ENCODE measurements at regions not wholly inside any gene's neighbourhood (a gene's known extent, or its start where the extent isn't known, plus 50 kb on each side); places are given as distances from the start of the nearest gene placed in this dataset.

- no peak for DNase-seq
- H3K4me2 ChIP-seq (ENCODE audit: low read length), result no peak overlapping the region
- H3K23ac ChIP-seq (ENCODE audit: low read length), result no peak overlapping the region
- no peak overlapping the region for H4K8ac ChIP-seq (ENCODE audit: low read depth, low read length)
- no peak overlapping the region for H4K12ac ChIP-seq (ENCODE audit: low read depth, low read length)
- no peak overlapping the region for H4K91ac ChIP-seq (ENCODE audit: low read depth, low read length)
- H2BK12ac ChIP-seq (ENCODE audit: low read length), result no peak overlapping the region
- H2AK5ac ChIP-seq (ENCODE audit: low read length), result no peak overlapping the region
- no peak overlapping the region for H3K14ac ChIP-seq (ENCODE audit: low read length)
- H3K9me3 ChIP-seq (ENCODE audit: insufficient read depth, low read depth, low read length), result no peaks in the 10 kb centered on the region
- H3K18ac ChIP-seq (ENCODE audit: low read length), result no peak overlapping the region
- no peak overlapping the region for H3K4me3 ChIP-seq (ENCODE audit: low read depth, low read length)
- no peaks in the 10 kb centered on the region for H3K79me1 ChIP-seq (ENCODE audit: low read length)
- no peak overlapping the region for H2AFZ ChIP-seq (ENCODE audit: insufficient read depth, low read length, poor library complexity)
- H3K36me3 ChIP-seq (ENCODE audit: control insufficient read depth in 1 of 2, insufficient read depth in 2 of 2, low read length in 2 of 2), result no peaks in the 10 kb centered on the region
- H3K79me2 ChIP-seq (ENCODE audit: control insufficient read depth, insufficient read depth, low read length, poor library complexity), result no peaks in the 10 kb centered on the region
- H2BK120ac ChIP-seq (ENCODE audit: insufficient read depth, low read length, poor library complexity), result no peak overlapping the region
- H3K4me1 ChIP-seq (ENCODE audit: control insufficient read depth in 1 of 2, insufficient read depth in 2 of 2, low read length in 2 of 2), result peaks cover 0 to 2% of the 10 kb centered on the region in 2 experiments
- no CpG with 5 or more reads among the region's 6 CpGs for WGBS (ENCODE audit: extremely low coverage, insufficient coverage, insufficient read length)
- no peaks in the 10 kb centered on the region for H3K27me3 ChIP-seq (ENCODE audit: insufficient read depth, low read length)
- no peak overlapping the region for H2BK5ac ChIP-seq (ENCODE audit: low read depth, low read length, poor library complexity)
- H3K9ac ChIP-seq (ENCODE audit: low read length), result no peak overlapping the region
- H3K4ac ChIP-seq (ENCODE audit: low read depth, low read length), result no peak overlapping the region
- no peak overlapping the region for H3K27ac ChIP-seq (ENCODE audit: low read depth, low read length)
Measured at GRCh38 chr2:235180642-235181041, 228.8 kb downstream of the SH3BP4 start.

GRCh38 chr2:235183786-235184185 lies 232.0 kb downstream of the SH3BP4 start:
- no peak overlapping the region for H2AK5ac ChIP-seq (ENCODE audit: low read length)
- H3K14ac ChIP-seq (ENCODE audit: low read length), result no peak overlapping the region
- DNase-seq, result no peak
- H3K18ac ChIP-seq (ENCODE audit: low read length), result no peak overlapping the region
- no peak overlapping the region for H4K12ac ChIP-seq (ENCODE audit: low read depth, low read length)
- peaks cover 2% of the 10 kb centered on the region for H3K9me3 ChIP-seq (ENCODE audit: insufficient read depth, low read depth, low read length)
- H2BK120ac ChIP-seq (ENCODE audit: insufficient read depth, low read length, poor library complexity), result no peak overlapping the region
- no peak overlapping the region for H3K4me3 ChIP-seq (ENCODE audit: low read depth, low read length)
- no peak overlapping the region for H2BK12ac ChIP-seq (ENCODE audit: low read length)
- no peak overlapping the region for H3K4ac ChIP-seq (ENCODE audit: low read depth, low read length)
- H3K79me2 ChIP-seq (ENCODE audit: control insufficient read depth, insufficient read depth, low read length, poor library complexity), result no peaks in the 10 kb centered on the region
- no peak overlapping the region for H4K8ac ChIP-seq (ENCODE audit: low read depth, low read length)
- no peaks in the 10 kb centered on the region for H3K36me3 ChIP-seq (ENCODE audit: control insufficient read depth in 1 of 2, insufficient read depth in 2 of 2, low read length in 2 of 2)
- no peak overlapping the region for H3K27ac ChIP-seq (ENCODE audit: low read depth, low read length)
- no peaks in the 10 kb centered on the region for H3K79me1 ChIP-seq (ENCODE audit: low read length)
- H2BK5ac ChIP-seq (ENCODE audit: low read depth, low read length, poor library complexity), result no peak overlapping the region
- no peak overlapping the region for H3K4me2 ChIP-seq (ENCODE audit: low read length)
- H3K27me3 ChIP-seq (ENCODE audit: insufficient read depth, low read length), result no peaks in the 10 kb centered on the region
- H4K91ac ChIP-seq (ENCODE audit: low read depth, low read length), result no peak overlapping the region
- peaks cover 0 to 2% of the 10 kb centered on the region in 2 experiments for H3K4me1 ChIP-seq (ENCODE audit: control insufficient read depth in 1 of 2, insufficient read depth in 2 of 2, low read length in 2 of 2)
- H3K23ac ChIP-seq (ENCODE audit: low read length), result no peak overlapping the region
- no peak overlapping the region for H2AFZ ChIP-seq (ENCODE audit: insufficient read depth, low read length, poor library complexity)
- H3K9ac ChIP-seq (ENCODE audit: low read length), result no peak overlapping the region

GRCh38 chr2:235187806-235188205 lies 236.0 kb downstream of the SH3BP4 start:
- Histone ChIP-seq H3K4me1 (ENCODE audit: control insufficient read depth in 1 of 2, insufficient read depth in 2 of 2, low read length in 2 of 2) (peaks cover 0 to 2% of the 10 kb centered on the region in 2 experiments), H2AFZ (ENCODE audit: insufficient read depth, low read length, poor library complexity) (no peak overlapping the region), H4K12ac (ENCODE audit: low read depth, low read length) (no peak overlapping the region), H3K14ac (ENCODE audit: low read length) (no peak overlapping the region), H3K79me2 (ENCODE audit: control insufficient read depth, insufficient read depth, low read length, poor library complexity) (no peaks in the 10 kb centered on the region), H2BK12ac (ENCODE audit: low read length) (no peak overlapping the region), H2AK5ac (ENCODE audit: low read length) (no peak overlapping the region), H2BK5ac (ENCODE audit: low read depth, low read length, poor library complexity) (no peak overlapping the region), H3K23ac (ENCODE audit: low read length) (no peak overlapping the region), H3K4me2 (ENCODE audit: low read length) (no peak overlapping the region), H3K4me3 (ENCODE audit: low read depth, low read length) (no peak overlapping the region), H3K27ac (ENCODE audit: low read depth, low read length) (no peak overlapping the region), H3K18ac (ENCODE audit: low read length) (no peak overlapping the region), H3K27me3 (ENCODE audit: insufficient read depth, low read length) (no peaks in the 10 kb centered on the region), H3K79me1 (ENCODE audit: low read length) (no peaks in the 10 kb centered on the region), H4K8ac (ENCODE audit: low read depth, low read length) (no peak overlapping the region), H4K91ac (ENCODE audit: low read depth, low read length) (no peak overlapping the region), H2BK120ac (ENCODE audit: insufficient read depth, low read length, poor library complexity) (no peak overlapping the region), H3K9ac (ENCODE audit: low read length) (no peak overlapping the region), H3K9me3 (ENCODE audit: insufficient read depth, low read depth, low read length) (peaks cover 4% of the 10 kb centered on the region), H3K4ac (ENCODE audit: low read depth, low read length) (no peak overlapping the region), H3K36me3 (ENCODE audit: control insufficient read depth in 1 of 2, insufficient read depth in 2 of 2, low read length in 2 of 2) (no peaks in the 10 kb centered on the region)
- DNase-seq, result no peak
- WGBS (ENCODE audit: extremely low coverage, insufficient coverage, insufficient read length), result no CpG with 5 or more reads among the region's 8 CpGs

- WGBS (ENCODE audit: extremely low coverage, insufficient coverage, insufficient read length), result no CpG with 5 or more reads among the region's 15 CpGs
Measured at GRCh38 chr2:235191486-235191885, 239.7 kb downstream of the SH3BP4 start.

More at GRCh38 chr2:235191486-235191885, 239.7 kb downstream of the SH3BP4 start:
- no peak overlapping the region for H3K18ac ChIP-seq (ENCODE audit: low read length)
- no peak overlapping the region for H2BK120ac ChIP-seq (ENCODE audit: insufficient read depth, low read length, poor library complexity)
- H2AFZ ChIP-seq (ENCODE audit: insufficient read depth, low read length, poor library complexity), result no peak overlapping the region
- H3K9me3 ChIP-seq (ENCODE audit: insufficient read depth, low read depth, low read length), result peaks cover 4% of the 10 kb centered on the region
- H3K4me3 ChIP-seq (ENCODE audit: low read depth, low read length), result no peak overlapping the region
- H4K12ac ChIP-seq (ENCODE audit: low read depth, low read length), result no peak overlapping the region
- no peak for DNase-seq
- no peak overlapping the region for H3K9ac ChIP-seq (ENCODE audit: low read length)
- no peak overlapping the region for H4K8ac ChIP-seq (ENCODE audit: low read depth, low read length)
- H3K23ac ChIP-seq (ENCODE audit: low read length), result no peak overlapping the region
- no peaks in the 10 kb centered on the region for H3K79me2 ChIP-seq (ENCODE audit: control insufficient read depth, insufficient read depth, low read length, poor library complexity)
- no peaks in the 10 kb centered on the region for H3K27me3 ChIP-seq (ENCODE audit: insufficient read depth, low read length)
- H2BK12ac ChIP-seq (ENCODE audit: low read length), result no peak overlapping the region
- H3K4ac ChIP-seq (ENCODE audit: low read depth, low read length), result no peak overlapping the region
- no peak overlapping the region for H3K27ac ChIP-seq (ENCODE audit: low read depth, low read length)
- H3K4me1 ChIP-seq (ENCODE audit: control insufficient read depth in 1 of 2, insufficient read depth in 2 of 2, low read length in 2 of 2), result no peaks in the 10 kb centered on the region
- H3K79me1 ChIP-seq (ENCODE audit: low read length), result no peaks in the 10 kb centered on the region
- H3K14ac ChIP-seq (ENCODE audit: low read length), result no peak overlapping the region
- H2AK5ac ChIP-seq (ENCODE audit: low read length), result no peak overlapping the region
- no peak overlapping the region for H3K4me2 ChIP-seq (ENCODE audit: low read length)
- no peaks in the 10 kb centered on the region for H3K36me3 ChIP-seq (ENCODE audit: control insufficient read depth in 1 of 2, insufficient read depth in 2 of 2, low read length in 2 of 2)
- H4K91ac ChIP-seq (ENCODE audit: low read depth, low read length), result no peak overlapping the region
- H2BK5ac ChIP-seq (ENCODE audit: low read depth, low read length, poor library complexity), result no peak overlapping the region

Measured in trophoblast cell (in vitro differentiated cells and primary cell).